Mesendoderm (in vitro differentiated cells): ENCODE measurements at regions not wholly inside any gene's neighbourhood (a gene's known extent, or its start where the extent isn't known, plus 50 kb on each side); places are given as distances from the start of the nearest gene placed in this dataset.
A peak's percentile ranks its signal among the peaks of the same experiment; 100 is the strongest.
"Not testable (repeated sequence)": the region's sequence is repeated elsewhere in the genome, so short reads cannot be mapped to it uniquely, and the experiment has no call there.

Experiments used
- DNase-seq: peaks from one replicate; pipeline ENCODE4 v3.0.0; 2013
- H2AK5ac ChIP-seq: 2 replicates; pipeline ENCODE4 v1.6.1; 2013; ENCODE audit warnings: low read length, inconsistent platforms
- H2BK120ac ChIP-seq: 2 replicates; pipeline ENCODE4 v1.6.1; 2013; ENCODE audit warnings: low read depth, mild to moderate bottlenecking, low read length, moderate library complexity, mixed read lengths
- H2BK15ac ChIP-seq: replicated peaks from 2 replicates; pipeline ENCODE4 v1.6.1; 2013; ENCODE audit warnings: low read depth, mild to moderate bottlenecking, moderate library complexity
- H2BK5ac ChIP-seq: 2 replicates; pipeline ENCODE4 v1.6.1; 2013; ENCODE audit warnings: low read length, inconsistent platforms
- H3K18ac ChIP-seq: 2 replicates; pipeline ENCODE4 v1.6.1; 2013; ENCODE audit warnings: mild to moderate bottlenecking, low read length, mixed read lengths
- H3K23ac ChIP-seq: one replicate; pipeline ENCODE4 v1.6.1; 2013; ENCODE audit warnings: low read length
- H3K27ac ChIP-seq: 2 replicates; pipeline ENCODE4 v1.5.1; 2013; ENCODE audit warnings: low read depth, mild to moderate bottlenecking, inconsistent platforms, low read length, moderate library complexity
- H3K27me3 ChIP-seq: 2 replicates; pipeline ENCODE4 v1.6.1; 2013; ENCODE audit warnings: low read length, control low read depth, mild to moderate bottlenecking, inconsistent platforms; ENCODE audit not compliant: insufficient read depth, poor library complexity
- H3K36me3 ChIP-seq: 2 replicates; pipeline ENCODE4 v1.6.1; 2013; ENCODE audit warnings: low read length, inconsistent platforms; ENCODE audit not compliant: control insufficient read depth, insufficient read depth
- H3K4ac ChIP-seq: one replicate; pipeline ENCODE4 v1.6.1; 2013; ENCODE audit warnings: low read depth, mild to moderate bottlenecking, low read length, moderate library complexity
- H3K4me1 ChIP-seq: 2 replicates; pipeline ENCODE4 v1.6.1; 2013; ENCODE audit warnings: low read depth, low read length, inconsistent platforms; ENCODE audit not compliant: control insufficient read depth
- H3K4me2 ChIP-seq: 2 replicates; pipeline ENCODE4 v1.6.1; 2013; ENCODE audit warnings: low read length
- H3K4me3 ChIP-seq: 2 replicates; pipeline ENCODE4 v1.5.1; 2013; ENCODE audit warnings: mild to moderate bottlenecking, low read length
- H3K56ac ChIP-seq: one replicate; pipeline ENCODE4 v1.6.1; 2013; ENCODE audit warnings: low read length
- H3K79me1 ChIP-seq: 2 replicates; pipeline ENCODE4 v1.6.1; 2013; ENCODE audit warnings: low read length, inconsistent platforms
- H3K79me2 ChIP-seq: 2 replicates; pipeline ENCODE4 v1.6.1; 2013; ENCODE audit warnings: mild to moderate bottlenecking, low read length; ENCODE audit not compliant: control insufficient read depth, insufficient read depth
- H3K9ac ChIP-seq: 2 replicates; pipeline ENCODE4 v1.6.1; 2013; ENCODE audit warnings: low read length, inconsistent platforms
- H4K5ac ChIP-seq: one replicate; pipeline ENCODE4 v1.6.1; 2013; ENCODE audit warnings: low read length
- H4K8ac ChIP-seq: one replicate; pipeline ENCODE4 v1.6.1; 2013; ENCODE audit warnings: low read depth, mild to moderate bottlenecking, control low read depth, low read length, moderate library complexity
- WGBS: extraction: QIAGEN DNeasy Blood & Tissue Kit; methylation state at CpG from one replicate; pipeline ENCODE4 v1.1.7; 2013; ENCODE audit warnings: low lambda C conversion rate, missing lambda C conversion rate; ENCODE audit not compliant: insufficient coverage; ENCODE audit errors: extremely low coverage; 5-methylcytosine and 5-hydroxymethylcytosine counted together

DNA sequence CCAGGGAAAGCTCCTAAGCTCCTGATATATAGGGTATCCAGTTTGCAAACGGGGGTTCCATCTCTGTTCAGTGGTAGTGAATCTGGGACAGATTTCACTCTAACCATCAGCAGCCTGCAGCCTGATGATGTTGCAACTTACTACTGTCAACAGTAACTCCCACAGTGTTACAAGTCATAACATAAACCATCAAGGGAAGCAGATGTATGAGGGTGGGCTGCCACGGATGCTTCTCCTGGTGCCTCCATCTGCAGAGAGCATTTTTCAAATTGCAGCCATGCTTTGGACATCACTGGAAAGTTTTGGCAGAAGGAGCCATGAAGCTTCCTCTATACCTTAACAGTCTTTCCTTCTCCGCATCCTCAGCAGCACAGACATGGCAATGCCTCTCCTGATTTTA is 234.5 kb downstream of the ANKRD36B start:
- Histone ChIP-seq H3K4me2 (no peak overlapping the region), H3K4me3 (no peak overlapping the region), H3K23ac (no peak overlapping the region), H3K4ac (no peak overlapping the region), H3K79me2 (no peaks in the 10 kb centered on the region), H2BK15ac (no peak overlapping the region), H3K27me3 (no peaks in the 10 kb centered on the region), H2AK5ac (no peak overlapping the region), H3K27ac (no peak overlapping the region), H3K9ac (no peak overlapping the region), H4K5ac (no peak overlapping the region), H2BK120ac (no peak overlapping the region), H3K4me1 (no peaks in the 10 kb centered on the region), H3K18ac (no peak overlapping the region), H3K79me1 (no peaks in the 10 kb centered on the region), H3K56ac (no peak overlapping the region), H4K8ac (no peak overlapping the region), H2BK5ac (no peak overlapping the region), H3K36me3 (no peaks in the 10 kb centered on the region)
- no CpG with 5 or more reads among the region's 3 CpGs for WGBS
- DNase-seq: no peak

- no peak overlapping the region for H2BK120ac ChIP-seq
- H3K79me2 ChIP-seq: no peaks in the 10 kb centered on the region
- no peak overlapping the region for H4K8ac ChIP-seq
- H3K27ac ChIP-seq: no peak overlapping the region
- no peak overlapping the region for H2BK15ac ChIP-seq
- H3K4me3 ChIP-seq: no peak overlapping the region
- no peak overlapping the region for H2BK5ac ChIP-seq
- no peak overlapping the region for H3K23ac ChIP-seq
- no peaks in the 10 kb centered on the region for H3K36me3 ChIP-seq
- no CpG with 5 or more reads among the region's 1 CpG for WGBS
- no peak for DNase-seq
- H3K4ac ChIP-seq: no peak overlapping the region
- H2AK5ac ChIP-seq: no peak overlapping the region
- H3K27me3 ChIP-seq: no peaks in the 10 kb centered on the region
- no peaks in the 10 kb centered on the region for H3K4me1 ChIP-seq
- no peak overlapping the region for H3K4me2 ChIP-seq
- no peak overlapping the region for H4K5ac ChIP-seq
- H3K79me1 ChIP-seq: no peaks in the 10 kb centered on the region
- no peak overlapping the region for H3K18ac ChIP-seq
- H3K56ac ChIP-seq: no peak overlapping the region
- H3K9ac ChIP-seq: no peak overlapping the region
Measured at GRCh38 chr2:97354576-97354975, 235.1 kb downstream of the ANKRD36B start.

DNA sequence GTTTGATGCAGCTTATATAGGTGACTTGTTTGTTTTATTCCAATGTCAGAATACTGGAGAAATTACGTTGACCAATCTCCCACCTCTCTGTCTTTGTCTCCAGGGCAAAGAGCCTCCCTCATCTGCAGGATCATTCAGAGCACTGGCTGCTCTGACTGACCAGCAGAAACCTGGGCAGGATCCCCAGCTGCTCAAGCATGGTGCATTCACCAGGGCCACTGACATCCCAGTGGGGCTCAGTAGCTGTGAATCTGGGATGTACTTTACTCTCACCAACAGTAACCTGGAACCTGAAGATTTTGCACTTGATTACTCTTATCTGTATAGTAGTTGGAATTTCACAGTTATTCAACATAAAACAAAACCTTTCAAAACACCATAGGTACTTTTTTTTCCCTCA is 235.9 kb downstream of the ANKRD36 start:
- Histone ChIP-seq H3K23ac (no peak overlapping the region), H3K9ac (no peak overlapping the region), H2AK5ac (no peak overlapping the region), H4K5ac (no peak overlapping the region), H3K4me2 (no peak overlapping the region), H3K18ac (no peak overlapping the region), H3K79me1 (no peaks in the 10 kb centered on the region), H2BK15ac (no peak overlapping the region), H3K27ac (peak overlapping the region; percentile 69), H3K36me3 (no peaks in the 10 kb centered on the region), H3K56ac (peak overlapping the region; percentile 75), H3K79me2 (no peaks in the 10 kb centered on the region), H3K27me3 (no peaks in the 10 kb centered on the region), H3K4me1 (peaks cover 7% of the 10 kb centered on the region), H4K8ac (no peak overlapping the region), H3K4ac (no peak overlapping the region), H2BK120ac (no peak overlapping the region), H2BK5ac (peak overlapping the region; percentile 48), H3K4me3 (no peak overlapping the region)
- peak; percentile 86 for DNase-seq
- no CpG with 5 or more reads among the region's 1 CpG for WGBS

DNA sequence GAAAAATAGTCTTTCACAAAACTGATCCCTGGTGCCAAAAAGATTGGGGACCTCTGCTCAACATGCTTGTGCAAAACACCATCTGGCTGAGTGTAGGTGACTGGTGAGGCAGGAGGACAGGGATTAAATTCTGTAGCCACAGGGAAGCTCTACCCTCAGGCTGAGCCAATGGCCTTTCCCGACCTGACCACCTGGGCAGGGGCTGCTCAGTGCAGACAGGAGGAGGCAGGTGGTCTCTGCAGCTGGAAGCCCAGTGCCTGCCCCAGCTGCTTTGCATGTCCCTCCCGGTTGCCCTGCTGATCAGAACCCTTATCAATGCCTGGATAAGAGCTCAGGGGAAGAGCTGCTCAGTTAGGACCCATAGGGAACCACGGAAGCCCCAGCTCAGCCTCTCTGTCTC is 235.3 kb downstream of the ANKRD36 start:
- H2AK5ac ChIP-seq: no peak overlapping the region
- H3K27ac ChIP-seq: peak overlapping the region; percentile 69
- no peak overlapping the region for H2BK15ac ChIP-seq
- H3K18ac ChIP-seq: no peak overlapping the region
- DNase-seq: peak; percentile 84
- peak overlapping the region; percentile 75 for H3K56ac ChIP-seq
- H2BK5ac ChIP-seq: peak overlapping the region; percentile 89
- no peak overlapping the region for H3K4me2 ChIP-seq
- no peaks in the 10 kb centered on the region for H3K36me3 ChIP-seq
- no peak overlapping the region for H4K8ac ChIP-seq
- no peaks in the 10 kb centered on the region for H3K27me3 ChIP-seq
- peaks cover 7% of the 10 kb centered on the region for H3K4me1 ChIP-seq
- H3K4ac ChIP-seq: no peak overlapping the region
- H3K4me3 ChIP-seq: no peak overlapping the region
- no peak overlapping the region for H4K5ac ChIP-seq
- H3K23ac ChIP-seq: no peak overlapping the region
- H3K79me1 ChIP-seq: no peaks in the 10 kb centered on the region
- H2BK120ac ChIP-seq: no peak overlapping the region
- H3K9ac ChIP-seq: peak overlapping the region; percentile 33
- no CpG with 5 or more reads among the region's 3 CpGs for WGBS
- no peaks in the 10 kb centered on the region for H3K79me2 ChIP-seq

GRCh38 chr2:97344937-97345336 is 232.0 kb downstream of the ANKRD36 start:
- not testable (repeated sequence) for DNase-seq, H3K27me3 ChIP-seq, H2BK15ac ChIP-seq, H3K4ac ChIP-seq, H3K4me1 ChIP-seq, H3K79me1 ChIP-seq, H3K9ac ChIP-seq, H2AK5ac ChIP-seq, H3K79me2 ChIP-seq, H3K4me2 ChIP-seq, H4K8ac ChIP-seq, H4K5ac ChIP-seq, H3K27ac ChIP-seq, H3K56ac ChIP-seq, H3K18ac ChIP-seq, H2BK120ac ChIP-seq, H3K23ac ChIP-seq, H3K4me3 ChIP-seq, H2BK5ac ChIP-seq, H3K36me3 ChIP-seq
- WGBS: no CpG with 5 or more reads among the region's 4 CpGs

DNA sequence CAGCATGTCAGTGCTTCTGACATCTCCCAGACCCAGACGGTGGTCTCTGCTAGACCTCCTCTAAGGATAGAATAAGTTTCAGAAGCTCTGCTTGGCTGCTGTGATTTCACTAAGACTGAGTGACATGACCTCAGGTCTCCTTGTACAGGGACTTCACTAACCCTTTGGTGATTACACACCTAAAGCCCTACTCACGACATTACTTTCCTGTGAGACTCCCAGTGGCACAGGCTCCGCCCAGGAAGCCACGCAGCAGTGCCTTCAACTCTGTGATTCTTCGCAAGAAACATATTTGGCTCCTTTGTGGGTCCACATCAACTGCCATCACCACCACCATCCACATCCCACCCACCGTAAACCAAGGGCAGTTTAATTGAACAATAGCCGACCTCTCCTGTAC is 220.7 kb downstream of the ANKRD36 start:
- not testable (repeated sequence) for H3K36me3 ChIP-seq, H2BK5ac ChIP-seq, H3K27me3 ChIP-seq, H3K4me2 ChIP-seq, H4K8ac ChIP-seq, H2BK120ac ChIP-seq, H3K4ac ChIP-seq, H2AK5ac ChIP-seq, H3K23ac ChIP-seq, H3K4me1 ChIP-seq, H3K27ac ChIP-seq, H4K5ac ChIP-seq, H3K79me2 ChIP-seq, H3K18ac ChIP-seq, H3K56ac ChIP-seq, DNase-seq, H2BK15ac ChIP-seq, H3K4me3 ChIP-seq, H3K79me1 ChIP-seq, H3K9ac ChIP-seq
- no CpG with 5 or more reads among the region's 7 CpGs for WGBS
